ENCODE measurements at regions not wholly inside any gene's neighbourhood (a gene's known extent, or its start where the extent isn't known, plus 50 kb on each side); places are given as distances from the start of the nearest gene placed in this dataset.

DNA sequence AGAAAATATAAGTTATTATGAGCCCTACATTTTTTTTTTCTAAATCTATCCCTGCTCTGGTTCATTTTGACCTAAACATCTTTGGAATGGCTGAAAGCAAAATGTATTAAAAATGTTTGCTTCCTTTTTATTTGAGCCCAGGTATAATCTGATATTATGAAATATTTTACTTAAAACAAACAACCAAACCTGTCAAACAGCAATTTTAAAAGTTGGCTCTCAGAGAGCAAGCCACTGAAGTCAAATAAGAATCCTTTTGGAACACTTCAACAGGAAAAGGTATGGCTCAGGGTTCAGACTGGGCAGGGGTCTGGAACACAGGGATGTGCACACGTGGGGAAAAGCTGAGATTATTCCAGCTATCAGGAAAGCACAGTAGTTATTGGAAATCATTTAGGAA, 782.9 kb downstream of the CCSER2 start:
- H3K27me3 Mint-ChIP-seq = no peaks in the 10 kb centered on the region
- ATAC-seq (ENCODE audit: poor library complexity) (no peak), DNase-seq (no peak)
- no peaks in the 10 kb centered on the region for H3K9me3 Mint-ChIP-seq
- POLR2A ChIA-PET = no interaction called here
- H3K27ac Mint-ChIP-seq = no peak overlapping the region
- Histone ChIP-seq H3K36me3 (ENCODE audit: insufficient read depth, low read length) (no peaks in the 10 kb centered on the region), H3K27me3 (ENCODE audit: control insufficient read depth in 1 of 2, insufficient read depth in 2 of 2, low read length in 2 of 2) (no peaks in the 10 kb centered on the region), H3K4me3 (ENCODE audit: low read length) (no peak overlapping the region), H3K27ac (ENCODE audit: low read depth in 1 of 2, low read length in 2 of 2) (no peak overlapping the region), H3K9me3 (ENCODE audit: control insufficient read depth in 1 of 2, insufficient read depth in 1 of 2, low read length in 2 of 2) (no peaks in the 10 kb centered on the region), H3K4me1 (ENCODE audit: insufficient read depth, low read length) (no peaks in the 10 kb centered on the region)
- intact Hi-C loops (cut with DNase I, micrococcal nuclease) = no loop called here
- TF ChIP-seq, protein P1, sequence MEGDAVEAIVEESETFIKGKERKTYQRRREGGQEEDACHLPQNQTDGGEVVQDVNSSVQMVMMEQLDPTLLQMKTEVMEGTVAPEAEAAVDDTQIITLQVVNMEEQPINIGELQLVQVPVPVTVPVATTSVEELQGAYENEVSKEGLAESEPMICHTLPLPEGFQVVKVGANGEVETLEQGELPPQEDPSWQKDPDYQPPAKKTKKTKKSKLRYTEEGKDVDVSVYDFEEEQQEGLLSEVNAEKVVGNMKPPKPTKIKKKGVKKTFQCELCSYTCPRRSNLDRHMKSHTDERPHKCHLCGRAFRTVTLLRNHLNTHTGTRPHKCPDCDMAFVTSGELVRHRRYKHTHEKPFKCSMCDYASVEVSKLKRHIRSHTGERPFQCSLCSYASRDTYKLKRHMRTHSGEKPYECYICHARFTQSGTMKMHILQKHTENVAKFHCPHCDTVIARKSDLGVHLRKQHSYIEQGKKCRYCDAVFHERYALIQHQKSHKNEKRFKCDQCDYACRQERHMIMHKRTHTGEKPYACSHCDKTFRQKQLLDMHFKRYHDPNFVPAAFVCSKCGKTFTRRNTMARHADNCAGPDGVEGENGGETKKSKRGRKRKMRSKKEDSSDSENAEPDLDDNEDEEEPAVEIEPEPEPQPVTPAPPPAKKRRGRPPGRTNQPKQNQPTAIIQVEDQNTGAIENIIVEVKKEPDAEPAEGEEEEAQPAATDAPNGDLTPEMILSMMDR (IDR thresholded peaks at IDR 0.05) = no peak
- H3K4me3 Mint-ChIP-seq = no peak overlapping the region
- H3K4me1 Mint-ChIP-seq (ENCODE audit: low read depth) = no peaks in the 10 kb centered on the region
- H3K36me3 Mint-ChIP-seq (ENCODE audit: low read depth) = no peaks in the 10 kb centered on the region
- CTCF ChIA-PET = no interaction called here

DNA sequence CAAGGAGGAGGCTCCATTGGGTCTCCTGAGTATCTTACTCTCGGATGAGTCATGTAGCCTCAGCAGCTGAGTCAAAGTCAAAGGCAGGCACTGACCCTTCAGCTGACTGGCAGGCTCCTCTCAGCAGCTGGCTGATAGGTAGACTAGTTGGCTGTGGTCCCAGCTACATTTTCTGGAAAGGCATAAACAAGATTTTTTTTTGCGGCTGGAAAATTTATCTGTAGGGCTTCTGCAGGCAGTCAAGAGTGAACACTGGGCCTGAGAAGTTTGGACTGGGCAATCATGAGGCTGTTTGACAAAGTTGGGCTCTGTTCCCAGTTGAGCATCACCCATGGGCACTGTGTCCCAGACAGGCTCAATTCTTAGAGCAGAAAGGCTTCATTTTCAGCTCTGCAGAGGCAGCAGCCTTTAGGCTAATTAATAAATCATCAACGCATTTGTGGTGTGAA, 796.2 kb downstream of the CCSER2 start:
- H3K36me3 ChIP-seq (ENCODE audit: insufficient read depth, low read length) = no peaks in the 10 kb centered on the region
- H3K27me3 Mint-ChIP-seq = peaks cover 4% of the 10 kb centered on the region
- no peaks in the 10 kb centered on the region for H3K4me1 ChIP-seq (ENCODE audit: insufficient read depth, low read length)
- TF ChIP-seq, protein P1 (IDR thresholded peaks at IDR 0.05) = no peak
- ChIA-PET CTCF (no interaction called here), POLR2A (no interaction called here)
- no peaks in the 10 kb centered on the region for H3K4me1 Mint-ChIP-seq (ENCODE audit: low read depth)
- H3K27ac Mint-ChIP-seq = no peak overlapping the region
- H3K9me3 ChIP-seq (ENCODE audit: control insufficient read depth in 1 of 2, insufficient read depth in 1 of 2, low read length in 2 of 2) = peaks cover 0 to 5% of the 10 kb centered on the region in 2 experiments
- H3K4me3 Mint-ChIP-seq = no peak overlapping the region
- H3K27ac ChIP-seq (ENCODE audit: low read depth in 1 of 2, low read length in 2 of 2) = no peak overlapping the region
- H3K27me3 ChIP-seq (ENCODE audit: control insufficient read depth in 1 of 2, insufficient read depth in 2 of 2, low read length in 2 of 2) = no peaks in the 10 kb centered on the region
- intact Hi-C loops (cut with DNase I, micrococcal nuclease) = no loop called here
- peaks cover 6% of the 10 kb centered on the region for H3K9me3 Mint-ChIP-seq
- no peak for DNase-seq
- no peak overlapping the region for H3K4me3 ChIP-seq (ENCODE audit: low read length)
- H3K36me3 Mint-ChIP-seq (ENCODE audit: low read depth) = no peaks in the 10 kb centered on the region
- ATAC-seq (ENCODE audit: poor library complexity) = no peak

DNA sequence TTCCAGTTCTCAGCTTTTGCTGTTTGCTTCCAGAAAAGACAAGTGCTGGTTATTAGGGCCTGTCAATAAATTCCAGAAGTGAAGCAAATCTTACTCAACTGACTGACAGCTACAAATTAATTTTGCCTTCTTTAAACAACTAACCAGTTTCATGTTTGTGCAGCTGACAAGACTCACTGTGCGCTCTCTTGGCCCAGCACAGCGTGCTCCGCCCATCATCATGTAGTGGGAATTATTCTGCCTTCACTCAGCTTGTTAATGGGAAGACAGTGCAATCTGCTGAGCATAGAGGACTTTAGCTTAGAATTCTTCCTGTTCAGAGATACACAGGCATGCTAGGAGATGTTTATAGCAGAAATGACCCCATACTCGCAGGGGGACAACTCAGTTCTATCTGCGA, 808.9 kb downstream of the CCSER2 start:
- POLR2A ChIA-PET = no interaction called here
- CTCF ChIA-PET = no interaction called here
- DNase-seq (no peak), ATAC-seq (ENCODE audit: poor library complexity) (no peak)
- Mint-ChIP-seq H3K27me3 (no peaks in the 10 kb centered on the region), H3K9me3 (no peaks in the 10 kb centered on the region), H3K36me3 (ENCODE audit: low read depth) (no peaks in the 10 kb centered on the region), H3K4me3 (no peak overlapping the region), H3K27ac (no peak overlapping the region), H3K4me1 (ENCODE audit: low read depth) (no peaks in the 10 kb centered on the region)
- Histone ChIP-seq H3K27me3 (ENCODE audit: control insufficient read depth in 1 of 2, insufficient read depth in 2 of 2, low read length in 2 of 2) (no peaks in the 10 kb centered on the region), H3K9me3 (ENCODE audit: control insufficient read depth in 1 of 2, insufficient read depth in 1 of 2, low read length in 2 of 2) (no peaks in the 10 kb centered on the region), H3K27ac (ENCODE audit: low read depth in 1 of 2, low read length in 2 of 2) (no peak overlapping the region), H3K36me3 (ENCODE audit: insufficient read depth, low read length) (no peaks in the 10 kb centered on the region), H3K4me3 (ENCODE audit: low read length) (no peak overlapping the region), H3K4me1 (ENCODE audit: insufficient read depth, low read length) (no peaks in the 10 kb centered on the region)
- TF ChIP-seq, protein P1 (IDR thresholded peaks at IDR 0.05) = no peak
- intact Hi-C loops (cut with DNase I, micrococcal nuclease) = no loop called here
